Endothelial cell of umbilical vein (primary cell): ENCODE measurements at regions not wholly inside any gene's neighbourhood (a gene's known extent, or its start where the extent isn't known, plus 50 kb on each side); places are given as distances from the start of the nearest gene placed in this dataset.

Experiments
- BruUV-seq: library from RNA; stranded (reverse); fragments of 400-500 nt; replicated peaks from 2 replicates; lab custom pipeline; 2021; lab: Mats Ljungman, UMichigan
- CTCF ChIA-PET: fragments of 300-600, 350-600 bp; sonication (Branson Sonifier 250); formaldehyde crosslinking; loops from one replicate; lab custom pipeline; 2021; ENCODE audit warnings: antibody characterized with exemption, inconsistent platforms; lab: Charles Lee
- POLR2A ChIA-PET: fragments of 300-600, 350-600 bp; sonication (Branson Sonifier 250); formaldehyde crosslinking; loops from one replicate; lab custom pipeline; 2021; ENCODE audit warnings: antibody characterized with exemption, inconsistent platforms; lab: Charles Lee
- DNase-seq: peaks from one replicate; pipeline ENCODE4 v3.0.0-alpha.2; 2011; ENCODE audit warnings: low read depth, low spot score
- FAIRE-seq: peaks from 2 replicates; lab custom pipeline; 2011; peaks lifted over from hg19 to GRCh38; lab: Jason Lieb, UNC
- H2AFZ ChIP-seq: 2 replicates; pipeline ENCODE4 v1.6.0; 2012; ENCODE audit warnings: low read depth, low read length, control low read depth, inconsistent platforms
- H3K27ac ChIP-seq: 2 replicates; pipeline ENCODE4 v1.5.1; 2011; ENCODE audit warnings: low read depth, mild to moderate bottlenecking, control low read depth, low read length, moderate library complexity; ENCODE audit not compliant: insufficient read depth
- H3K27me3 ChIP-seq, 2 experiments: 2 replicates each; pipeline versions ENCODE4 v1.6.0 to v1.6.1; 2011; ENCODE audit warnings: low read length in 2 of 2, mixed read lengths in 1 of 2; ENCODE audit not compliant: control insufficient read depth in 2 of 2, insufficient read depth in 2 of 2
- H3K36me3 ChIP-seq, 2 experiments: 2 replicates in 1 of 2; 3 replicates in 1 of 2; pipeline ENCODE4 v1.5.1; 2011; ENCODE audit warnings: low read length in 2 of 2, mild to moderate bottlenecking in 1 of 2, moderate library complexity in 1 of 2; ENCODE audit not compliant: control insufficient read depth in 2 of 2, insufficient read depth in 2 of 2; ENCODE audit errors: extremely low read depth in 1 of 2
- H3K4me1 ChIP-seq: 3 replicates; pipeline ENCODE4 v1.5.1; 2011; ENCODE audit warnings: mild to moderate bottlenecking, low read length; ENCODE audit not compliant: control insufficient read depth, insufficient read depth; ENCODE audit errors: extremely low read depth
- H3K4me2 ChIP-seq: 2 replicates; pipeline ENCODE4 v1.6.1; 2011; ENCODE audit warnings: low read length, control low read depth, mixed read lengths; ENCODE audit not compliant: insufficient read depth
- H3K4me3 ChIP-seq, 3 experiments: fragments of 200-600 bp in 1 of 3; sonication (generic), shearing (Covaris generic) in 1 of 3; replicated peaks in 1 of 3; 2 replicates each; pipeline ENCODE4 v1.5.1; 2011 to 2016; ENCODE audit warnings: control low read depth in 3 of 3, low read length in 3 of 3, mild to moderate bottlenecking in 2 of 3, inconsistent platforms in 1 of 3, low read depth in 1 of 3, moderate library complexity in 1 of 3; ENCODE audit not compliant: insufficient read depth in 1 of 3
- H3K79me2 ChIP-seq: 2 replicates; pipeline ENCODE4 v1.6.0; 2012; ENCODE audit warnings: low read length, inconsistent platforms; ENCODE audit not compliant: control insufficient read depth, insufficient read depth
- H3K9ac ChIP-seq: replicated peaks from 2 replicates; pipeline ENCODE3; 2011; ENCODE audit warnings: low read length, control low read depth; ENCODE audit not compliant: insufficient read depth; ENCODE audit errors: extremely low read depth
- H3K9me1 ChIP-seq: replicated peaks from 3 replicates; pipeline ENCODE4 v1.6.0; 2011; ENCODE audit warnings: mild to moderate bottlenecking, low read length; ENCODE audit not compliant: control insufficient read depth, insufficient read depth; ENCODE audit errors: extremely low read depth
- H3K9me3 ChIP-seq: replicated peaks from 2 replicates; pipeline ENCODE4 v1.5.1; 2012; ENCODE audit warnings: low read length, inconsistent platforms; ENCODE audit not compliant: control insufficient read depth, insufficient read depth
- H4K20me1 ChIP-seq: replicated peaks from 2 replicates; pipeline ENCODE3; 2011; ENCODE audit warnings: mild to moderate bottlenecking, low read length; ENCODE audit not compliant: control insufficient read depth, insufficient read depth; ENCODE audit errors: extremely low read depth
- CTCF ChIP-seq, 2 donors: IDR thresholded peaks; 1 replicate in 1 of 2; 2 replicates in 1 of 2; pipeline ENCODE4 v1.5.1; 2011; ENCODE audit warnings: low read length in 2 of 2, mild to moderate bottlenecking in 2 of 2, moderate library complexity in 2 of 2, control low read depth in 1 of 2, inconsistent platforms in 1 of 2, low read depth in 1 of 2; ENCODE audit not compliant: insufficient read depth in 1 of 2; ENCODE audit errors: extremely low read depth in 1 of 2
- EZH2 ChIP-seq: IDR thresholded peaks from 2 replicates; pipeline ENCODE4 v1.6.1; 2012; ENCODE audit warnings: borderline replicate concordance, low read depth, mild to moderate bottlenecking, moderate library complexity, low read length, inconsistent platforms; ENCODE audit not compliant: severe bottlenecking
- FOS ChIP-seq: IDR thresholded peaks from 2 replicates; pipeline ENCODE4 v1.6.1; 2011; ENCODE audit warnings: mild to moderate bottlenecking, low read length, moderate library complexity, borderline replicate concordance; ENCODE audit not compliant: insufficient read depth
- GATA2 ChIP-seq: IDR thresholded peaks from 2 replicates; pipeline ENCODE4 v1.7.0; 2011; ENCODE audit warnings: low read depth, mild to moderate bottlenecking, moderate library complexity, mixed read lengths, low read length; ENCODE audit not compliant: insufficient read length, insufficient read depth
- JUN ChIP-seq: IDR thresholded peaks from 2 replicates; pipeline ENCODE4 v1.6.1; 2011; ENCODE audit warnings: borderline replicate concordance, low read depth; ENCODE audit not compliant: insufficient read length, insufficient read depth
- MAX ChIP-seq: IDR thresholded peaks from 2 replicates; pipeline ENCODE4 v1.6.1; 2011; ENCODE audit not compliant: insufficient read depth, insufficient read length
- MYC ChIP-seq: IDR thresholded peaks from one replicate; pipeline ENCODE4 v1.6.1; 2011; ENCODE audit warnings: mild to moderate bottlenecking, low read depth, low read length
- POLR2A ChIP-seq: IDR thresholded peaks from 2 replicates; pipeline ENCODE4 v1.6.1; 2012; ENCODE audit warnings: low read depth, mild to moderate bottlenecking, control low read depth, low read length
- POLR2AphosphoS5 ChIP-seq: IDR thresholded peaks from 2 replicates; pipeline ENCODE4 v1.6.1; 2012; ENCODE audit warnings: low read depth, mild to moderate bottlenecking, control low read depth, low read length, moderate library complexity; ENCODE audit not compliant: insufficient read depth
- dilution Hi-C: fragments of 300-500 bp; cut with MboI; formaldehyde crosslinking; loops from one replicate; pipeline ENCODE4 v1.15.0; 2019; ENCODE audit warnings: low sequenced_read_pairs; ENCODE audit not compliant: extremely low pct_ligation_motif_present
- intact Hi-C: fragments of 100-400 bp; cut with micrococcal nuclease; formaldehyde crosslinking; loops from one replicate; pipeline ENCODE4 v1.10.0; 2022

GRCh38 chr12:91335699-91336098 is 153.1 kb upstream of the DCN start:
- Histone ChIP-seq H3K4me3 (no peak overlapping the region), H4K20me1 (no peaks in the 10 kb centered on the region), H2AFZ (no peak overlapping the region), H3K9ac (no peak overlapping the region), H3K9me1 (no peaks in the 10 kb centered on the region), H3K9me3 (no peaks in the 10 kb centered on the region), H3K27ac (no peak overlapping the region), H3K27me3 (no peaks in the 10 kb centered on the region), H3K4me1 (no peaks in the 10 kb centered on the region), H3K79me2 (no peaks in the 10 kb centered on the region), H3K4me2 (no peak overlapping the region), H3K36me3 (no peaks in the 10 kb centered on the region)
- ChIA-PET POLR2A (no interaction called here), CTCF (interaction anchor here (0.6 to 1.6 kb wide), 4 partner anchors 8 to 26 kb away, joined by 3 to 13 read pairs (median 3); no protein-coding TSS in a partner anchor)
- no peak for DNase-seq
- no peak for FAIRE-seq
- intact Hi-C loops, result no loop called here
- TF ChIP-seq FOS (no peak), EZH2 (no peak), MAX (no peak), JUN (no peak), POLR2AphosphoS5 (no peak), CTCF (IDR thresholded peaks at IDR 0.05; ENCODE audit: extremely low read depth in 1 of 2, insufficient read depth in 1 of 2, low read depth in 1 of 2, low read length in 2 of 2) (no peak), GATA2 (no peak), POLR2A (no peak), MYC (no peak)
- no TSS peak for BruUV-seq
- dilution Hi-C loops, result no loop called here
